Lower lobe of right lung (tissue), 2 donors: ENCODE measurements at regions not wholly inside any gene's neighbourhood (a gene's known extent, or its start where the extent isn't known, plus 50 kb on each side); places are given as distances from the start of the nearest gene placed in this dataset.

ENCODE experiments used
- ATAC-seq, 2 donors: fragments of 200-7000 bp; cut with Tn5 transposase; one replicate each; pipeline ENCODE4 v1.9.1; 2020 to 2022; ENCODE audit warnings: mild to moderate bottlenecking in 2 of 2, moderate library complexity in 2 of 2
- DNase-seq: peaks from one replicate; pipeline ENCODE4 v3.0.0-alpha.2; 2020
- H3K27ac ChIP-seq: fragments of 200-600 bp; one replicate; pipeline ENCODE4 v1.8.0; 2022
- H3K27me3 ChIP-seq: fragments of 200-600 bp; one replicate; pipeline ENCODE4 v1.8.0; 2022; ENCODE audit warnings: low read depth
- H3K36me3 ChIP-seq: fragments of 200-600 bp; one replicate; pipeline ENCODE4 v1.8.0; 2022; ENCODE audit warnings: mild to moderate bottlenecking
- H3K4me1 ChIP-seq: fragments of 200-600 bp; one replicate; pipeline ENCODE4 v1.8.0; 2022
- H3K4me3 ChIP-seq: fragments of 200-600 bp; one replicate; pipeline ENCODE4 v1.8.0; 2022; ENCODE audit warnings: mild to moderate bottlenecking
- H3K9me3 ChIP-seq: fragments of 200-600 bp; one replicate; pipeline ENCODE4 v1.8.0; 2022
- intact Hi-C: fragments of 100-400 bp; cut with DNase I; formaldehyde crosslinking; loops from one replicate; pipeline ENCODE4 v1.11.0; 2022
- TF ChIP-seq, protein P1 (sequence below): fragments of 200-600 bp; IDR thresholded peaks from one replicate; pipeline ENCODE4 v1.8.0; 2022; ENCODE audit warnings: antibody characterized with exemption, mild to moderate bottlenecking
- donor health status: DM: no; HTN: yes; CAD: no; lungs with severe emphysema.

DNA sequence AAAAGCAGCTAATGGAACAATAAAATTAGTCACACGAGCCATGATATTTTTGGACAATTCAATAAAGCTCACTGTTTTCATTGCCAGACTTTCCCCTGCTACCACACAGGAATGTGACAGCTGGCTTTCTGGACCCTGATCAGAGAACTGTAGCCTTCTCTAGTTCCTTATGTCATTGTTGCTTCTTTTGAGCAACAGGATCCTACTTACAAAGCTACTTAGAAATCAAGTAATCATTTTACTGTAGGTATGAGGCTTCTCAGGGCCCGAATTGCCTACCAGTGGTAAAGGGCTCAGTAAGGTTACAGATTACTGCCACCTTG, 94.3 kb upstream of the AADACL2 start:
- Histone ChIP-seq H3K27me3 (no peaks in the 10 kb centered on the region), H3K36me3 (no peaks in the 10 kb centered on the region), H3K4me3 (no peak overlapping the region), H3K4me1 (peaks cover 4% of the 10 kb centered on the region), H3K27ac (peak overlapping the region; percentile 58), H3K9me3 (no peaks in the 10 kb centered on the region)
- TF ChIP-seq, protein P1, sequence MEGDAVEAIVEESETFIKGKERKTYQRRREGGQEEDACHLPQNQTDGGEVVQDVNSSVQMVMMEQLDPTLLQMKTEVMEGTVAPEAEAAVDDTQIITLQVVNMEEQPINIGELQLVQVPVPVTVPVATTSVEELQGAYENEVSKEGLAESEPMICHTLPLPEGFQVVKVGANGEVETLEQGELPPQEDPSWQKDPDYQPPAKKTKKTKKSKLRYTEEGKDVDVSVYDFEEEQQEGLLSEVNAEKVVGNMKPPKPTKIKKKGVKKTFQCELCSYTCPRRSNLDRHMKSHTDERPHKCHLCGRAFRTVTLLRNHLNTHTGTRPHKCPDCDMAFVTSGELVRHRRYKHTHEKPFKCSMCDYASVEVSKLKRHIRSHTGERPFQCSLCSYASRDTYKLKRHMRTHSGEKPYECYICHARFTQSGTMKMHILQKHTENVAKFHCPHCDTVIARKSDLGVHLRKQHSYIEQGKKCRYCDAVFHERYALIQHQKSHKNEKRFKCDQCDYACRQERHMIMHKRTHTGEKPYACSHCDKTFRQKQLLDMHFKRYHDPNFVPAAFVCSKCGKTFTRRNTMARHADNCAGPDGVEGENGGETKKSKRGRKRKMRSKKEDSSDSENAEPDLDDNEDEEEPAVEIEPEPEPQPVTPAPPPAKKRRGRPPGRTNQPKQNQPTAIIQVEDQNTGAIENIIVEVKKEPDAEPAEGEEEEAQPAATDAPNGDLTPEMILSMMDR: no peak
- no peak for DNase-seq
- intact Hi-C loops: no loop called here
- no peak for ATAC-seq

DNA sequence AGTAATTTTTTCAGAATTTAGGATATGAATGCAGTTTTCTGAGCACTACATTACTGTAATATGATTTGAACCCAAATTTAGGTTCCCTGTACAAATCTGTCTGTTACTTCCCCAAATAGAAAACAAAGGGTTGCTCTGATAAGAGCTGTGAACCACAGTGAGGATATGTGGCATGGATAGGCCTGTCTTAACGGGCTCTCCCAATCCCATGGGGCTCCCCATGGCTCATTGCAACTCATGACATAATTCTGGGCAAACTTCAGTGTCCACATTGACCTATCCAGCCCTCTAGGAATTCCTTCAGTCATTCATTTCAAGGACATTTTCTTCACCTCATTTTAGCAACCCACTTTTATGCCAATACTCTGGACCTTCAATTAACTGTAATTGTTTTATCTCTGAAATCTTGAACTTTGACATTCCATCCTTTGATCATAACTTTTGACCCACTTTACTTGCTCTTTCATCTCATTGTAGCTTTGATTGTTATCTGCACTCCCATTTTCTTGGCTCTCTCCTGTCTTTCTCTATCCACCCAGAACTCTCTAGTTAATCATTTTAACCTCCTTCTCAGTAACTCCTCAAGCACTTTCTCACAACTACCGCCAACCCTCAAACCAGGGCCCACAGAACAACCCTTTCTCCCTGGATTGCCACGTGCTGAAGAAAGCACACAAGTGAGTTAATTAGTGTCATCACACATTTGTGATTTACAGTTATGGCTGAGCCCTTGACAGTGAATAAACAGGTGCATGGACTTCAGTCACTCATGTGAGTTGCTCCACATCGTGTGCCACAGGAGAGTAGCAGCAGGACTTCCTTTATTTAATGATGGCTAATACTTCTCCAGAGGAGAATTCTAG, 94.9 kb upstream of the AADACL2 start:
- Histone ChIP-seq H3K9me3 (no peaks in the 10 kb centered on the region), H3K4me1 (peaks cover 4% of the 10 kb centered on the region), H3K36me3 (no peaks in the 10 kb centered on the region), H3K27ac (peak overlapping the region; percentile 58), H3K27me3 (no peaks in the 10 kb centered on the region), H3K4me3 (no peak overlapping the region)
- no peak for ATAC-seq
- no peak for DNase-seq
- intact Hi-C loops: no loop called here
- TF ChIP-seq, protein P1: no peak

DNA sequence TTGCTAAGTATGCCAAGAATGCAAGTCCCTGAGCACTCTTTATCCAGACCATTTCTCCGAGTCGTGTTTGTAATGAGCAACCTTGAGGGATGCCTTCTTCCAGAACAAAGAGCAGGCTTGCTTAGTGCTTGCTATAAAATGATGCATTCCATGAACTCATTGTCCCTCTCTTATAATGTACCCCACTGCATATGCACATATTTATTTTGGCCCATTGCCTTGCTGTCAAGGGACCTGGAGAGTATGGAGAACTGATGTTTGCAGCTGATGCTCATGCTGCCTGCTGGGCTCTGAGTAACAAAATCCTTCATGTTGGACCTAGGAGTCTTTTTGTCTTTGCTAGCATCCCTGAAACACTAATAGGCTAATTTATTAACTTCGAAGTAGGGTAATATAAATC, 97.8 kb upstream of the AADACL2 start:
- no peaks in the 10 kb centered on the region for H3K27me3 ChIP-seq
- intact Hi-C loops: no loop called here
- H3K9me3 ChIP-seq: no peaks in the 10 kb centered on the region
- DNase-seq (no peak), ATAC-seq (no peak)
- peaks cover 15% of the 10 kb centered on the region for H3K4me1 ChIP-seq
- H3K27ac ChIP-seq: no peak overlapping the region
- H3K36me3 ChIP-seq: no peaks in the 10 kb centered on the region
- no peak overlapping the region for H3K4me3 ChIP-seq
- TF ChIP-seq, protein P1: no peak

DNA sequence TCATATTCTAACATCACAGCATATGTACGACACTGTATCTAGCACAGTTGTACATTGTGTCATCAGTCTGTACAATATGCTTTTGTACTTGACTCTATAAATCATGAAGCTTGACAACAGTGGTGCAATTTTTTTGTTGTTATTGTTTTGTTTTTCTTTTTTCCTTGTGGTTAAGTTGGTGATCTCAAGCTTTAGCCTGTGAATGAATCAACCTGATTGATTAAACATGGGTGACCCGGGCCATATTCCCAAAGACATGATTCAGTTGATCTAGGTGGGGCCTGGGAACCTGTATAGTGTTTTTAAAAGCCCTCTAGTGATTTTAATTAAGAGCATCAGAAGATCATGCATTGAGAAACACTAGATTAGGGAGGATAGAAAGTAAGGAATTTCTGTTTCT, 101.8 kb upstream of the AADACL2 start:
- Histone ChIP-seq H3K27me3 (no peaks in the 10 kb centered on the region), H3K4me3 (no peak overlapping the region), H3K27ac (no peak overlapping the region), H3K9me3 (no peaks in the 10 kb centered on the region), H3K36me3 (no peaks in the 10 kb centered on the region), H3K4me1 (peaks cover 11% of the 10 kb centered on the region)
- intact Hi-C loops: no loop called here
- DNase-seq (no peak), ATAC-seq (no peak)
- TF ChIP-seq, protein P1: no peak

DNA sequence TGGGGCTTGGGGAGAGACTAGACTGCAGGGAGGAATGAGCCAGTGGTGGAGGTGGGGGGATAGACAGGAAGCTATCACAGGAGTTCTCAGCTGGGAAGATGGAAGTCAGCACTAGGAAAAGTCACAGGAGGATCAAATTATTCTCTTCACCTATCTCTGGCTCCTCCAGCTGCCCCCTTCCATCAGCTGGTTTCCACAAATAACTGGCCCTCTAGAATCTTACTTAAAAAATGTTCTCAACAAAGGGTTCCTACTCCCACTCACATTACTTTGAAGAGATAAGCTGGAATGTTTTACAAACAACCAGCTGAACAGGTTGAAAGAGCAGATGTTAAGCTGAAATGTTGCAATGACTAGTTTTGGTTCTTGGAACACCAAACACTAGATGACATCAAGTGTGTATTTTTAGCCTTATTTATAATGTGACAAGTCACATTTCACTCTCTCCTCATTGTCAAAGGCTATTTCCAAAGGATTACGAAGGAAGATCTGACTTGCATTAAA, 102.7 kb upstream of the AADACL2 start:
- Histone ChIP-seq H3K27ac (no peak overlapping the region), H3K9me3 (no peaks in the 10 kb centered on the region), H3K27me3 (no peaks in the 10 kb centered on the region), H3K4me3 (no peak overlapping the region), H3K4me1 (peaks cover 11% of the 10 kb centered on the region), H3K36me3 (no peaks in the 10 kb centered on the region)
- intact Hi-C loops: no loop called here
- no peak for DNase-seq
- TF ChIP-seq, protein P1: no peak
- ATAC-seq: peak; percentile 73 to 89
